HS-27A (cell line): ENCODE measurements at regions not wholly inside any gene's neighbourhood (a gene's known extent, or its start where the extent isn't known, plus 50 kb on each side); places are given as distances from the start of the nearest gene placed in this dataset.
"Not testable (repeated sequence)": the region's sequence is repeated elsewhere in the genome, so short reads cannot be mapped to it uniquely, and the experiment has no call there.

ENCODE experiments used
- DNase-seq: peaks from one replicate; pipeline ENCODE4 v3.0.0-alpha.2; 2012; ENCODE audit warnings: low read depth, missing footprints

DNA sequence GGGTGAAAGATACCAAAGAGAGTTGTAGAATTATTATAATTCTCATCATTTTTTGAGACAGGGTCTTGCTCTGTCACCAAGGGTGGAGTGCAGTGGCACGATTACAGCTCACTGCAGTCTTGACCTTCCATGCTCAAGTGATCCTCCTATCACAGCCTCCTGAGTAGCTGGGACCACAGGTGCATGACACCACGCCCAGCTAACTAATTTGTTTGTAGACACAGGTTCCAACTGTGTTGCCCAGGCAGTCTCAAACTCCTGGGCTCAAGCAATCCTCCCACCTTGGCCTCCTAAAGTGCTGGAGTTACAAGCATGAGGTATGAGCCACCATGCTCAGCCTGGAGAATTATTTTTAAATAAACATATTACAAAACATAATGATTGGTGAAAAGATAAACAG is 92.8 kb upstream of the MSH6 start:
- DNase-seq: no peak

DNA sequence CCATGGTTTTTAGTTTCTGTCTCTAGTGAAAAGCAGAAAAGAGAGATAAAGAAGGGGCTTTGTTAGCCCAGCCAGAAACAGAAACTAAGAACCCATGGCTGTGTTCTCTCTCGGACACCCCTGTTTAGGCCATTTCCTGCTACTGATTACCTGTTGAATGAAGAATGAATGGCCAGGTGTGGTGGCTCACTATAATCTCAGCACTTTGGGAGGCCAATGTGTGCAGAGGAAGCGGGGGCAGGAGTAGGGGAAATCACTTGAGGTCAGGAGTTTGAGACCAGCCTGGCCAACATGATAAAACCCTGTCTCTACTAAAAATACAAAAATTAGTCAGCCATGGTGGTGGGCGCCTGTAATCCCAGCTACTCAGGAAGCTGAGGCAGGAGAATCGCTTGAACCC is 93.8 kb upstream of the MSH6 start:
- not testable (repeated sequence) for DNase-seq

DNA sequence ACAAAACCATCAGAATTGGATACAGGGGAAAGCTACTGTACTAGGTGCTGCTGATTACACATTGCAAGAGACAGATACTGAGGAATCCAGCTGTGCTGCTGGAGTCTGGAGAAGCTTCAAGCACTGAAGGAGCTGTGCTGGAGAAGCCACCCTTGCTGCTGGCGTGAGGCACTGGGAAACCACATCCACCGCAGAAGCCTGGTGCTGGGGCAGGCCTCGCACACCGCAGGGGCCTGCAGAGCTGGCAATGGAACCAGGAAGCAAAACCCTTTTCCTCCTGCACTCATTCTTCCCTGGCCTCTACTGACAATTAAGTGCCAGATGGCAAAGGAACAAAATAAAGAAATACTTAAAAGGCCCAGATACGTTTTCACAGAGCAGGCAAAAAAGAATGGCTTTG is 94.4 kb upstream of the MSH6 start:
- DNase-seq: no peak

DNA sequence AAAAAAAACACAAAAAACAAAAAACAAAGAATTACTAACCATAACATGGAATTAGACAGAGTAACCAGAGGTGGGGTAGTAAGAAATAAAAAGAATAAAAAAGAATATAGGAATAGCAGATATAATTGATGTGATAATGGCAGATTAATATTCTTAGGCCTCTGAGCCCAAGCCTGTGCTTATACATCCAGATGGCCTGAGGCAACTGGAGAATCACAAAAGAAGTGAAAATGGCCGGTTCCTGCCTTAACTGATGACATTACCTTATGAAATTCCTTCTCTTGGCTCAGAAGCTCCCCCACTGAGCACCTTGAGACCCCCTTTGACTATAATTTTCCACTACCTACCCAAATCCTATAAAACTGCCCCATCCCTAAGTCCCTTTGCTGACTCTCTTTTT is 95.1 kb upstream of the MSH6 start:
- no peak for DNase-seq

DNA sequence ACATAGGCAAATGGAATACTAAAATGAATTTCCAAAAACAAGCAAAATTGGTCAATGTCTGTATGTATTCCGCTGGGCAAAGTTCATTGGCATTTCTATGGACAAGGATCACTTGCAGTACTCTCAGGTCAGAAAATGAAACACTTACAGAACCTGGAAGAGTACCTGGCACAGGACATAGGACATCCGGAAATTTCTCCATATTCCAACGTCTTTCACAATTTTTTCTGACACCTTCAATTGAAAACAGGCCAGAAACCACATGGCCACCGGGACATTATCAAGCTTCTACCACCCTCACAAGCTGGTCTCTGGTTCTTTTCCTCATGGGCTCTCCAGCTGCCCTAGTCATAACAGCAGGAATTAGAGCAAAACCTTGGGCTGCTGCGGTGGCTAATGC is 96.9 kb upstream of the MSH6 start:
- DNase-seq: no peak

DNA sequence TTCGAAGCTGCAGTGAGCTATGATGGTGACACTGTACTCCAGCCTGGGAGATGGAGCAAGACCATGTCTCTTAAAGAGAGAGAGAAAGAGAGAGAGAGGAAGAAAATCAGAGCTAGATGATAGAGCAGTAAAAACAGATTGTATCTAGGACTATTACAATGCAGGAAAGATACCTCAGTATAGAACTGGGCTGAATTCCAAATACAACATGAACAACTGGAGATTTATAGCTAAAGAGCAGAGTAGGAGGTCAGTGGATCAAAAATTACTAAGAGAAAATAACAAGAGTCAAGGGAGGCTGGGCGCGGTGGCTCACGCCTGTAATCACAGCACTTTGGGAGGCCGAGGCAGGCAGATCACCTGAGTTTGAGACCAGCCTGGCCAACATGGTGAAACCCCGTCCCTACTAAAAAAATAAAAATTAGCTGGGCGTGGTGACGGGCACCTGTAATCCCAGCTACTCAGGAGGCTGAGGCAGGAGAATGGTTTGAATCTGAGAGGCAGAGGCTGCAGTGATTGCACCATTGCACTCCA is 100.7 kb upstream of the MSH6 start:
- no peak for DNase-seq

DNA sequence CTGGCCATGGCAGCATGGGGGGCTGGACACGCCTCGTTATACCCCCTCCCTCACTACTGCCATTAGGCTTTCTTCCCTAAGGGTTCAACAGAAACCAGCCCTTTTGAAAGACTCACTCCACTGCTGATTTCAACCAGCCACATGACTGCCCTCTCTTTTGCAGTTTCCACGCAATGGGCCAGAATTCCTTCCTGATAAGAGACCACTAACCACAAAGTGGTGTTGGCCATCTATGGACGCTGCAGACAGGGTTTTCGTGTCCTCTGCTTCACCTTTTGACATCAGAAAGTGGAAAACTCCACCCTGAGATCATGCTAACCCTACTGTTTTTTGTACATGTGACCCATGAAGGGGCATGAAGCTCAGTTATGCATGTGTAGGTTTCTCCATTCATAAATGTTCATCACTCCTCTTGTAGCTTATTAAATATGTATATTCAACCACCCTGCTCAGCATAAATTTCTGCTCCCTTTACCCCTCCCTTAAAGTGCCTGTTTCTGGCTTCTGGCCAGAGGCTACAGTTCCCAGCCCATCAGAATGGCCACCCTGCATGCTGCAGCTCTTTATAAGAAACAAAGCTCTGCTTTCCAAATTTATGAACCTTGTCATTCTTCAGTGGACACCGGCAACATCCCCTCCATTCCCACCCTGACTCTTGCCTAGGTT is 105.6 kb upstream of the KCNK12 start:
- DNase-seq: no peak

DNA sequence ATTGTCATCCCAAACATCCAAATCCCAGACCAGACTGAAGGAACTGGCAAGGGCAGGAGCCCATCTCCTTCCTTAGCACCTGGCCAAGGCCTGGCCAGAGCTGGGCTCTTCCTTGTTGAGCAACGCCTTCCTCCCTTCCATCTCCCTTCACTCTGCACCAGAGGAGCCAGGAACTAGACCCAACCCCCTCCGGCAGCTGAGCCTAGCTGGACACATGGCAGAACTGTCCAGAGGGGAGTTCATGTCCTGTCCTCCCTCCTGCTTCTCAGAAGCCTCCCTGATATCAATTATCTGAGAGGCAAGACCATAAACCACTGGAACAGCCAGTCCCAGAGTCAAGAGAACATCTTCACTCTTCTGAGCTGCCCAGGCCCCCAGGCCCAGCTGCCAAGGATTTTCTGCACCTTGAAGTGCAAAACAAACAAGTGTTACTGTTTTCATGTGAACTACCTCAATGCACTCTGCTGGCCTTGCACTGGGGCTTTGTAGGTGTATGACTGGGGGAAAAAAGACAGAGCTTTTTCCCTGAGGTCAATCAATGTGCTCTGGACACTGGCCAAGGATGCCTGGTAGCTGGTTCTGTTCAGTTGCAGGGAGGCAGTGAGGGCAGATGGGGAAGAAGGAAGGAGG is 104.5 kb upstream of the KCNK12 start:
- no peak for DNase-seq

DNA sequence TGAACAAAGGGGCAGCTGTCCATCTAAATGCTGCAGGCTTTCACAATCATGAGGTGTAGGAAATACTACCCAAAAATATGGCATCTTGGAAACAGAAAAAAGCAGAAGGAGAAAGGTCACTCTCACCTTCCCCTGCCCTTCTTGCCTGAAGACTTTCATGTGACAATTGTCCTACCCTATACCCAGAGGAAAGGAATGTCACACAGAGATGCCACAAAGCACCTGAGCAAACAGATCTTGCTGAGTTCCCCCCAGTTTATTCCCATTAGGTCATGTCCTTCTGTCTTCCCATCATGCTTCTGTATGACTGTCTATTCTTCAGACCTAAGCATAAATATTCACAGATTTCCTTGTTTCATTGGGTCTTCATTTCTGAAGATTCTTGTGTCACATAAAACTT is 95.5 kb upstream of the KCNK12 start:
- no peak for DNase-seq

DNA sequence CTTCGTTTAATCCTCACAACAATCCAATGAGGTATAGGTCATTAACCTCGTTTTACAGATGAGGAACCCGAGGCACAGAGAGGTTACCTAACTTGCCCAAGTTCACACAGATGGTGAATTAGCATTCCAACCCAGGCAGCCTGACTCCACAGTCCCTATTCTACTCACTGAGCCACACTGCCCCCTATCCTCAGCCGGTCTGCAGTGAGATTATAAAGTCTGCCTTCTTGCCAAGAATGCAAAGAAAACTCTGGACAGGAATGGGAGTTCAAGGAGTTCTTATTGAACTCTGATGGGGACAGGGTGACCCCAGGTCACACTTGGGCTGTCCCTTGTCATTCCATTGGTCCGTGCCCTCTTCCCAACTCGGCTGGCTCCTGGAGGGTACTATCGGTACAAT is 94.0 kb upstream of the KCNK12 start:
- no peak for DNase-seq

DNA sequence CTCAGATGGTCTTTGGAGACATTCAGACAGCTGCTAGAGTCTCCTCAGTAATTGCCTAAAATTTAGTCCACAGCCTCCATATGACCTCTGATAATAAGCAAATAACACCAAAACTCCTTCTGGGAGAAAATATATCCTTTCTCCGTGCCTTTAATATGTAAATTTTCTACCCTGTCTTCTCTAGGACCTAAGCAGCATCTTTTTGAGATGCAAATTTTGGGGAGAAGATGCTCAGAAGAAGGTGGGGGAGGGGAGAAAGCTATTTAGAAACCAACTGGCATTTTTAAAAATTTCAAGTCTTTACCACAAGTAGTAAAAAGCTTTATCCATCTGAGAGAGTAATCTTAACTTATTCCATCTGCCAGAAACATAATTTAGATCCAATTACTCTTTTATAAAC is 91.8 kb upstream of the KCNK12 start:
- no peak for DNase-seq

DNA sequence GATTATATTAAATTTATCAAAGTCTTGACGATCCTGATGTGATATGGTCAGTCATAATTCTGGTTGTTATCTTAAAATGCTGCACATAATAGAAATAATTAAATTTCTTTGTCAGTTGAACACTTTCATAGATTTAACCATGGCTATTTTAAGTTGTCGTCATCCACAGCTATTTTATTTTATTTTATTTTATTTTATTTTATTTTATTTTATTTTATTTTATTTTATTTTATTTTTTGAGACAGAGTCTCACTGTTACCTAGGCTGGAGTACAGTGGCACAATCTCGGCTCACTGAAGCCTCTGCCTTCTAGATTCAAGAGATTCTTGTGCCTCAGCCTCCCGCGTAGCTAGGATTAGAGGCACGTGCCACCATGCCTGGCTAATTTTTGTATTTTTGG is 90.5 kb upstream of the KCNK12 start:
- DNase-seq: no peak

DNA sequence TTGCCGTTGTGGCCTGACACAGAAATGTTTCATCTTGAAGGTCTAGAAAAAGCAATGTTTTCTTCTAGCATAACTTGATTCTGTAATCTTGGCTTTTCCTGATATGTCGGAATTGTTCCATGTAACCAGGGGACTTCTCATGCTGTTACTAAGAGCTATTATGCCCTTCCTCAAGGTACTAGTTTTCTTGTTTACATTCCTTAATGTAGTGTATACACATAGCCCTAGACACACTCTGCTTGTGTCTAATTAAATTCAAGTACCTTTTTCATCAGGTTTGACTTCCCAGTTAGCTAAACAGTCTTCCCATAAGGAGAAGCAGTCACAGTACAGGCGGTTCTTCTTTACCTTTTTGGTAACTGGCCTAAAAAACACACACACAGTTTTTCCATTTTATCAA is 89.4 kb upstream of the KCNK12 start:
- no peak for DNase-seq

DNA sequence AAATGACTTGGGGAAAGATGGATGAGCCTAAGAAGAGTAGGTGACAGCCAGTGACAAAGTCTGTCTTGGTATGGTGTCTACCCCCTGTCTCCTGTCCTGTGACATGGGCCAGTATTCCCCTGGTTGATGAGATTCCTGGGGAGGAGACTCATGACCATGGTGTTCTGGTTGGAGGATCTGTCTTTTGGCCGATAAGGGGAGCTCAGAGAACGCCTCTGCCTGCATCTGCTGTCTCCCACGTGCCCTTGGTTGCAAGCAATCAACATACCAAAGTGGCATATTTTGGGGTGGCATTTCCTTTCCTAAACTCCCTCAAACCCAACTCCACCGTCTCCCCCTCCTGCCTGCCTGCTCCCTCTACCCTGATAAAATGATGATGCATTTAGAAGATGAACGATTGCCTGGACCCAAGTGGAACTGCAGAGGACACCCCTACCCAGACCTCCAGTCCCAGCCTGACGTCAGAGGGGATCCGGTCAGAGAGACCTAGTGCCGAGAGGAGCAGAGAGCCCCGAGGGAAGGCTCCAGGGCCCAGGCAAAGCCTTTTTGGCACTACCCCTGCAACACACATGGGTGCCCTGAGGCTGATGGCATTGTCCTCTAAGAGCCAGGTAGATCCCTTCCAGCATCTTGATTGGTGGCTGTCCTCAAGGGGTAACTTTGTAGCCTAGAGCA is 88.0 kb upstream of the KCNK12 start:
- no peak for DNase-seq

DNA sequence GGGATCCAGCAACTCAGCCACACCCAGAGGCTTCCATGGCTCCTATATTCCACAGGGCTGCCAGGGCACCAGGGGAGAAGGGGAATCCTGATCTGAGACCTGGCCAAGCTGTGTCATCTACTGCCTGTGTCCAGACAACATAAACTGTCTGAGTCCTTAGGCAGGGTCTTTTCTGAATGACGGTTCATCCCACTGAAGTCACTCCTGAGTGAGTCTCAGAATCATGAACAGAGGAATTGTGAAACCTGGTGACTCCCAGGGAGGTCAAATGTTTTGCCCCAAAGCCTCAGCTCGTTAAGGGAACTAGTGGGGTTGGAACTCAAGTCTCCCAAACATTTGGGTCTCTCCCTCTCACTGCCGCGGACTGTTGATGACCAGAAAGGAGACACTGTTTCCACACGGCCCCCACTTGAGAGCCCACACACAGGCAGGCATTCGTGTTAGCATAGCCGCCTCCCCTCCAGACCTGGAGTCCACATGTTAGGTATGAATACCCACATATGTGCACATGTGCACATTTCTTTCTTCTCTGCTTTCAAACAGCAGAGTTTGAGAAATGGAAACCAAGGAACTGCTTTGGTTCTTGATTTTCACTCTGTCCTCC is 87.2 kb upstream of the KCNK12 start:
- DNase-seq: no peak

DNA sequence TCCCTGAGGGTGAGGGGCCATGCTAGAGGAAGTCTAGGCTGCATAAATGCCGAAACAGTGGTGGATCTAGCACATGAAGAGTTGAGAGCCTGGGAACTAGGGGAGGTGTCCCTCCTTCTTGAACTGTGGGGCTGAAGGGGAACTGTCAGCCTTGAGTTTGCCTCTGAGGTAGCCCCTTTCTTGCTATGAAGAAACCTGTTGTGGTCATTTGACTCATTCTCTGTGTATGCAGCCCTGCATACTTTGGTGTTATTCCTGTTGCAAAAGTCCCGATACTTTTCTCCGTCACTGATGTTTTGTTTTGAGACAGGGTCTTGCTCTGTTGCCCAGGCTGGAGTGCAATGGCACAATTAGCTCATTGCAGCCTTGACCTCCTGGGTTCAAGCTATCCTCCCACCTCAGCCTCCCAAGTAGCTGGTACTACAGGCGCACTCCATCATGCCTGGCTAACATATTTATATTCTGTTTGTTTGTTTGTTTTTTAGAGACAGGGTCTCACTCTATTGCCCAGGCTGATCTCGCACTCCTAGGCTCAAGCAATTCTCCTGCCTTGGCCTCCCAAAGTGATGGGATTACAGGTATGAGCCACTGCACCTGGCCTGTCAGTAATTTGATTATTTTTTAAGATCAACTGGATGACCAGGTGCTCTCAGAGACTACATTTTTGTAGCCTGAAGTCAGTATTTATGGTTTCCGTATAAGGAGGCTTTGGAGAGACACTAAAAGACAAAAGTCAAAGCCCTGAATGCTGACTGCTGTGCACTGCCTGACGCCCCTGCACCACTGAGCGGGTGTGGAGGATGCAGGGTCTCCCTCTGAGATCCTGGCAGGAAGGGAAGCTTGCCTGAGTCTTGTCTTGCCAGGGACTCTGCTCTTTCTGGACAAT is 86.2 kb upstream of the KCNK12 start:
- no peak for DNase-seq

DNA sequence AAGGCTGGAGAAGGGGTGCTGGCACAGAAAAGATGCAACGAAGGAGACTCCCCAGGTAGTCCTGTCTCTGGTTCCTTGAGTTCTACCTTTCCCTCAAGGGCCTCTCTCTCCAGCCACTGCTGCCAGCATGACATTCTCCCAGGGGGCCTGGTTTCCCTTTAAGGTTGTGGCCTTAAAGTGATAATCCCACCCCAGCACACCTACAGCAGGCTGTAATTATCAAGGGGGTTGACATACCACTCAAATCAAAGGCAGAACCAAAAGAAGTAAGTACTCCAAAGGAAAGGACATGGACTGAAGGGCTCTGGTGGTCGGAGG is 84.7 kb upstream of the KCNK12 start:
- no peak for DNase-seq

DNA sequence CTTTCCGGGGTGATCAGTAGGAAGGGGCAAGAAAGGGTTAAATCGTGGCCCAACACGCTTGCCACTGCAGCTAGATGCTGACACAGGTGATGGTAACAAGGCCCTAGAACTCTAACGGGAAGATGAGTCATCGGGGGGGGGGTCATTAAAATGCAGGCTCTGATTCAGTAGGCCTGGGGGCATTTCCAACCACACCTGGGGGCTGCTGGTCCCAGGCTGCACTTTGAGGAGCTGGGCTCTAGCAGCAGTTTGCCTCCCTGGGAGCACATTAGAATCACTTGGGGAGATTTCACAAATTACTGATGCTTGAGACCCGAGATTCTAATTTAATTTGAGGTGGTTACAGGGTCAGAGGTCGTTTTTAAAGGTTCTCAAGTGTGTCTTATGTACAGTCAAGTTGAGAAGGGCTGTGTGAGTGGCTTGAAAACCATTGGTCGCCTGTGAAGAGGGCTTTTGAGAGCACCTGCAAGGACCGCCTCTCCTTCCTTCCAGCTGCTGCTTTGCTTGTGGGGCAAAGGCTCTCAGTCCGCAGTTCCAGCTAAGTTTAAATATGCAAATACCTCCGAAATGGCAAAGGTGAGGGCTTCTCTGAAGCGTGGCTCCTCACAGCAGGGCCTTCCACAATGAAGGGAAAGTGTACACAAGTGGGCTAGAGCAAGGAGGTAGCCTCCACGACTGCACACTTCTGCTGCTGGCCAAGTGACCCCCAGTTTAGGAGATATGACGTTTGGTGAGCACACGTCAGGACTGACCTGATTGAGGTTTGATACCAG is 84.2 kb upstream of the KCNK12 start:
- no peak for DNase-seq

DNA sequence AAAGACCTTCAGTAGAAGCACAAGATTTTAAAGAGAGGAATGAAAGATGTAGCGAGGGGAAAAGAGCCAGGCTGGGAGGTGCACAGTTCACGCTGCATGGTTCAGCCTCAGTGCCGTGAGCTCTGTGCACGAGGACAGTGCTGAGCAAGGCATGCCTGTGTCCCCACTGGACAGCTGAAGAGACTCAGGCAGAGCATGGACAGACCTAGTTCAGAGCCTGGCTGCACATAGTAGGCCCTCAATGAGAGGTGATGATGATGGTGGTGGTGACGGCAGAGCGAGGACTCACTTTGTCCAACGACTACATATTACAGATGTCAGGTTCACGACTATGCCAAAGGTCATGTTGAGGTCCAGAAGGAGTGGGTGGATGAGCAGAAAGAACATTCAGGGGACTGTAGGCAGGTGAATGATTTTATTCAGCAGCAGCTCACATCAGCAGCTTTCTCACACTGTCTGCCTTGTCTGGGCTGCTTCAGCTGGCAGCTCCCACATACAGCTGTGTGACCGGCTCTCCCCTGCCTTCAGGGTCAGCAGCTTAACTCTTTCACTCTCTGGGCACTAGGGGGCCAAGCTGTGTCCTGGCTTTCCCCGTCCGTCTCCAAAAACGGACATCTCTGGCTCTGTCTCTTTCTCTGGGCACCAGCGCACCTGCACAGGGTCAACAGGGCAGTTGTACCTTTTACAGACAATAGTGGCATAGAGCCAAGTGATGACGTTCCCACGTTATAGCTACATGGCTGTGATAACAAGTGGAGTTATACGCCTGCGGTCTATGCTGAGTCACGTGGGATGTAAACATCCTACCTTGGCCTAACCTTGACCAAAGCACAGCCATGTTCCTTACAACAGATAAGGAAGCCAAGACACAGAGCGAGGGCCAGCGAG is 83.4 kb upstream of the KCNK12 start:
- no peak for DNase-seq

DNA sequence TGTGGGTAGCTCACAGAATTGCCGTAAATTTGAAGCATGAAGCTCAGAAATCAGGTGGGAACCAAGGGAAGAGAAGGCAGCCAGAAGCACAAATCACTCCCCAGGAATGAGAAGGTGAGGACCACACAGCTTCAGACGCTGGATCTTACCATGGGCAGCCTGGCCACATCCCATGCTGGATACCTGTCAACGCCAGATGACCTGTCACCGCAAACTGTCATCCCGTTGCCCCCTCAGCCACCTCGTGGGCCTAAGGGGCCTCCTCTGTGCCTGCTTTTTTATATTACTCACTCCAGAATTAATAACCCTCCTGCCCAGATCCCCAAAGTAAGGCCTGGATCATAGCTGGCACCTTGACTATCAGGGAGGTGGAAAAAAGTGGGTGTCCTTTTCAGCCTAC is 82.3 kb upstream of the KCNK12 start:
- DNase-seq: no peak
